T-cell (primary cell): ENCODE measurements at regions not wholly inside any gene's neighbourhood (a gene's known extent, or its start where the extent isn't known, plus 50 kb on each side); places are given as distances from the start of the nearest gene placed in this dataset.

Source experiments
- ATAC-seq, 4 experiments: fragments of 200-7000 bp in 3 of 4; fragments of 150-1000 bp in 1 of 4; cut with Tn5 transposase; replicated peaks in 1 of 4; 1 replicate in 3 of 4; 2 replicates in 1 of 4; pipeline ENCODE4 v1.10.0; 2021; ENCODE audit warnings: moderate library complexity in 3 of 4, mild to moderate bottlenecking in 2 of 4, moderate number of reproducible peaks in 1 of 4
- CTCF ChIA-PET, 2 donors: fragments of 300-600 bp; sonication (Branson Sonifier 250); formaldehyde crosslinking; loops; one replicate each; lab custom pipeline; 2022; ENCODE audit warnings: antibody characterized with exemption in 2 of 2; lab: Charles Lee
- POLR2A ChIA-PET, 2 donors: fragments of 300-600 bp; sonication (Branson Sonifier 250); formaldehyde crosslinking; loops; one replicate each; lab custom pipeline; 2022; ENCODE audit warnings: antibody characterized with exemption in 2 of 2; lab: Charles Lee
- DNase-seq, 35 experiments: peaks; one replicate each; pipeline versions ENCODE4 v3.0.0 to v3.0.0-alpha.2; 2013 to 2023
- H3K27ac ChIP-seq: one replicate; pipeline ENCODE4 v1.5.1; 2013; ENCODE audit warnings: low read length
- H3K27me3 ChIP-seq, 2 experiments: replicated peaks in 1 of 2; 1 replicate in 1 of 2; 2 replicates in 1 of 2; pipeline versions ENCODE4 v1.6.1 to v1.7.0; 2013; ENCODE audit warnings: low read length in 1 of 2, mixed read lengths in 1 of 2; ENCODE audit not compliant: control insufficient read depth in 2 of 2, insufficient read depth in 2 of 2; ENCODE audit errors: extremely low read depth in 1 of 2
- H3K36me3 ChIP-seq, 2 donors: 1 replicate in 1 of 2; 2 replicates in 1 of 2; pipeline versions ENCODE4 v1.6.1 to v1.7.0; 2013; ENCODE audit warnings: low read length in 1 of 2; ENCODE audit not compliant: control insufficient read depth in 2 of 2, insufficient read depth in 1 of 2; ENCODE audit errors: extremely low read depth in 1 of 2
- H3K4me1 ChIP-seq, 2 experiments: 1 replicate in 1 of 2; 2 replicates in 1 of 2; pipeline versions ENCODE4 v1.6.1 to v1.7.0; 2013; ENCODE audit warnings: low read length in 2 of 2, mixed read lengths in 1 of 2; ENCODE audit not compliant: insufficient read depth in 2 of 2, control insufficient read depth in 1 of 2; ENCODE audit errors: extremely low read depth in 1 of 2
- H3K4me3 ChIP-seq, 2 donors: 1 replicate in 1 of 2; 2 replicates in 1 of 2; pipeline versions ENCODE4 v1.5.1 to v1.7.0; 2013; ENCODE audit warnings: mild to moderate bottlenecking in 2 of 2, low read length in 1 of 2, moderate library complexity in 1 of 2; ENCODE audit not compliant: control insufficient read depth in 1 of 2; ENCODE audit errors: extremely low read depth in 1 of 2
- H3K9me3 ChIP-seq: 2 replicates; pipeline ENCODE4 v1.7.0; 2013
- H3K27ac Mint-ChIP-seq, 2 donors: one replicate each; pipeline ENCODE4 v1.8.0; 2020 to 2021; ENCODE audit warnings: mild to moderate bottlenecking in 2 of 2, mixed read lengths in 2 of 2
- H3K27me3 Mint-ChIP-seq, 2 donors: one replicate each; pipeline ENCODE4 v1.8.0; 2021 to 2022; ENCODE audit warnings: mixed read lengths in 2 of 2
- H3K36me3 Mint-ChIP-seq: one replicate; pipeline ENCODE4 v1.8.0; 2021; ENCODE audit warnings: mixed read lengths
- H3K4me1 Mint-ChIP-seq, 3 donors: one replicate each; pipeline ENCODE4 v1.8.0; 2020 to 2022; ENCODE audit warnings: mixed read lengths in 3 of 3, mild to moderate bottlenecking in 1 of 3
- H3K4me3 Mint-ChIP-seq, 3 donors: one replicate each; pipeline ENCODE4 v1.8.0; 2020 to 2022; ENCODE audit warnings: mild to moderate bottlenecking in 3 of 3, mixed read lengths in 3 of 3, moderate library complexity in 3 of 3
- H3K9me3 Mint-ChIP-seq, 3 donors: one replicate each; pipeline ENCODE4 v1.8.0; 2020 to 2022; ENCODE audit warnings: mixed read lengths in 3 of 3
- WGBS: methylation state at CpG from one replicate; pipeline ENCODE4 v1.1.5; 2013; ENCODE audit warnings: missing lambda C conversion rate; ENCODE audit not compliant: insufficient coverage; 5-methylcytosine and 5-hydroxymethylcytosine counted together

- POLR2A ChIA-PET, result no interaction called here
- Mint-ChIP-seq H3K9me3 (peaks cover 0 to 12% (median 3%) of the 10 kb centered on the region in 3 donors), H3K4me1 (no peaks in the 10 kb centered on the region), H3K36me3 (no peaks in the 10 kb centered on the region), H3K4me3 (no peak overlapping the region), H3K27ac (no peak overlapping the region), H3K27me3 (no peaks in the 10 kb centered on the region)
- Histone ChIP-seq H3K9me3 (no peaks in the 10 kb centered on the region), H3K4me3 (no peak overlapping the region), H3K36me3 (no peaks in the 10 kb centered on the region), H3K27ac (no peak overlapping the region), H3K27me3 (no peaks in the 10 kb centered on the region), H3K4me1 (no peaks in the 10 kb centered on the region)
- no peak for ATAC-seq
- CTCF ChIA-PET, result no interaction called here
- DNase-seq, result no peak
Observed at GRCh38 chr10:59087486-59087885, 89.0 kb upstream of the PHYHIPL start.

- Histone ChIP-seq H3K36me3 (no peaks in the 10 kb centered on the region), H3K4me1 (no peaks in the 10 kb centered on the region), H3K27ac (no peak overlapping the region), H3K4me3 (no peak overlapping the region), H3K9me3 (no peaks in the 10 kb centered on the region), H3K27me3 (no peaks in the 10 kb centered on the region)
- CTCF ChIA-PET, result no interaction called here
- no peaks in the 10 kb centered on the region for H3K27me3 Mint-ChIP-seq
- POLR2A ChIA-PET, result no interaction called here
- no peak for ATAC-seq
- no peaks in the 10 kb centered on the region for H3K4me1 Mint-ChIP-seq
- H3K9me3 Mint-ChIP-seq, result peaks cover 0 to 7% (median 5%) of the 10 kb centered on the region in 3 donors
- no peaks in the 10 kb centered on the region for H3K36me3 Mint-ChIP-seq
- no peak overlapping the region for H3K4me3 Mint-ChIP-seq
- WGBS, result 88% methylated on average over 7 of the region's 11 CpGs
- no peak for DNase-seq
- no peak overlapping the region for H3K27ac Mint-ChIP-seq
Observed at GRCh38 chr10:59088912-59089573, 87.4 kb upstream of the PHYHIPL start.

- Mint-ChIP-seq H3K4me3 (no peak overlapping the region), H3K36me3 (no peaks in the 10 kb centered on the region), H3K27ac (no peak overlapping the region), H3K27me3 (no peaks in the 10 kb centered on the region), H3K9me3 (peaks cover 0 to 5% (median 5%) of the 10 kb centered on the region in 3 donors), H3K4me1 (no peaks in the 10 kb centered on the region)
- ATAC-seq (no peak), DNase-seq (no peak)
- Histone ChIP-seq H3K4me3 (no peak overlapping the region), H3K9me3 (no peaks in the 10 kb centered on the region), H3K27ac (no peak overlapping the region), H3K27me3 (no peaks in the 10 kb centered on the region), H3K36me3 (no peaks in the 10 kb centered on the region), H3K4me1 (no peaks in the 10 kb centered on the region)
- POLR2A ChIA-PET, result no interaction called here
- CTCF ChIA-PET, result no interaction called here
- 23% methylated on average over 2 of the region's 3 CpGs for WGBS
Observed at GRCh38 chr10:59090817-59091622, 85.4 kb upstream of the PHYHIPL start.

DNA sequence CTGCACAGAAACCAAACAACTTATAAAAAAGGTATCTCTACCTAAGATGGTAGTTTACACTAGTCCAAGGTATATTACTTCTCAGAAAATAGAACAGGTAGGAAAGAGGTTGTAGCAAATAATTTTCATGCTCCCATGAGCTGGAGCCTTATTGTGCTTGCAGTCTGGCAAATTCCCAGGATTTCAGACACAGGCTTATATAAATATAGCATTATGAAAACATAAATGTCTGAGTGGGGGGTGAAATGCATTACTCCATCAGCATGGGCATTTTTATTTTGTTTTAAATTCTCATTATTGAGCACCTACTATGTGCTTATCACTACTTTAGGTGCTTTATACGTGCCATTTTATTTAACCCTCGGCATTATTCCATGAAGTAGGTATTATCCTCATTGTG lies 83.0 kb upstream of the PHYHIPL start:
- Histone ChIP-seq H3K36me3 (no peaks in the 10 kb centered on the region), H3K4me3 (no peak overlapping the region), H3K27me3 (no peaks in the 10 kb centered on the region), H3K9me3 (no peaks in the 10 kb centered on the region), H3K27ac (no peak overlapping the region), H3K4me1 (no peaks in the 10 kb centered on the region)
- WGBS, result no CpG with 5 or more reads among the region's 2 CpGs
- ChIA-PET CTCF (no interaction called here), POLR2A (no interaction called here)
- ATAC-seq, result no peak
- H3K9me3 Mint-ChIP-seq, result peaks cover 0 to 5% (median 3%) of the 10 kb centered on the region in 3 donors
- H3K27me3 Mint-ChIP-seq, result no peaks in the 10 kb centered on the region
- H3K27ac Mint-ChIP-seq, result no peak overlapping the region
- no peak overlapping the region for H3K4me3 Mint-ChIP-seq
- no peak for DNase-seq
- H3K36me3 Mint-ChIP-seq, result no peaks in the 10 kb centered on the region
- H3K4me1 Mint-ChIP-seq, result no peaks in the 10 kb centered on the region

GRCh38 chr10:59096631-59097030 lies 79.8 kb upstream of the PHYHIPL start:
- H3K27me3 ChIP-seq, result no peaks in the 10 kb centered on the region
- no peak overlapping the region for H3K27ac ChIP-seq
- H3K36me3 ChIP-seq, result no peaks in the 10 kb centered on the region
- ChIA-PET CTCF (no interaction called here), POLR2A (interaction anchor here in 1 of 2 donors (0.6 kb wide), 1 partner anchor 38 kb away, joined by 3 read pairs; no protein-coding TSS in a partner anchor)
- H3K4me1 ChIP-seq, result no peaks in the 10 kb centered on the region
- no peak overlapping the region for H3K27ac Mint-ChIP-seq
- no peak overlapping the region for H3K4me3 ChIP-seq
- H3K27me3 Mint-ChIP-seq, result no peaks in the 10 kb centered on the region
- no peaks in the 10 kb centered on the region for H3K36me3 Mint-ChIP-seq
- peaks cover 0 to 5% (median 3%) of the 10 kb centered on the region in 3 donors for H3K9me3 Mint-ChIP-seq
- no peaks in the 10 kb centered on the region for H3K9me3 ChIP-seq
- no peaks in the 10 kb centered on the region for H3K4me1 Mint-ChIP-seq
- ATAC-seq, result no peak
- H3K4me3 Mint-ChIP-seq, result no peak overlapping the region
- DNase-seq, result no peak
- WGBS, result no CpG with 5 or more reads among the region's 2 CpGs

DNA sequence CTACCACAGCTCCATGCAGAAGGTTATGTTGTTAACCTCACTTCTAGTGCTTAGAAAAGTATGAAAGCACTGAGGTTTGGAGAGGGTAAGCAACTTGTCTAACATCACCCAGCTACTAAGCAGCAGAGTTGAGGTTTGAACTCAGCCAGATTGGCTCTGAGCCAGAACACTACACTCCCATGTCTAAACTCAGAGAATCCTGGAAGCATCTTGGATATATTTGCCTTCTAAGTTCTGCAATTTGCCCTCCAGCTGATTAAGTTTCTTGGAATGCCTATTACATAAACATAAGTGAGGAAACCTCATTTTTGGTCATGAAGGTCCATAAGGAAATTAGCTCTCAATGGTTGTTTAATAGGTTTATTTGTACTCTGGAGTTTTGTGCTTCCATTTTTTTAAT lies 78.1 kb upstream of the PHYHIPL start:
- Mint-ChIP-seq H3K4me3 (no peak overlapping the region), H3K4me1 (no peaks in the 10 kb centered on the region), H3K9me3 (peaks cover 0 to 3% (median 0%) of the 10 kb centered on the region in 3 donors), H3K27me3 (no peaks in the 10 kb centered on the region), H3K36me3 (no peaks in the 10 kb centered on the region), H3K27ac (no peak overlapping the region)
- no peaks in the 10 kb centered on the region for H3K36me3 ChIP-seq
- H3K27ac ChIP-seq, result no peak overlapping the region
- H3K9me3 ChIP-seq, result no peaks in the 10 kb centered on the region
- DNase-seq, result no peak
- ChIA-PET CTCF (no interaction called here), POLR2A (no interaction called here)
- no peaks in the 10 kb centered on the region for H3K4me1 ChIP-seq
- no peak overlapping the region for H3K4me3 ChIP-seq
- no peaks in the 10 kb centered on the region for H3K27me3 ChIP-seq
- no peak for ATAC-seq
